Sigmoid colon (tissue), 6 donors: ENCODE measurements at regions not wholly inside any gene's neighbourhood (a gene's known extent, or its start where the extent isn't known, plus 50 kb on each side); places are given as distances from the start of the nearest gene placed in this dataset.
"Not testable (repeated sequence)": the region's sequence is repeated elsewhere in the genome, so short reads cannot be mapped to it uniquely, and the experiment has no call there.

Experiments
- DNase-seq: peaks from one replicate; pipeline ENCODE4 v3.0.0-alpha.2; 2019
- H3K27ac ChIP-seq, 4 donors: fragments of 200-600 bp; sonication (generic); one replicate each; pipeline ENCODE4 v1.5.1; 2016 to 2019; ENCODE audit warnings: mild to moderate bottlenecking in 1 of 4
- H3K27me3 ChIP-seq, 3 donors: fragments of 200-600 bp; sonication (generic); one replicate each; pipeline ENCODE4 v1.5.1; 2019; ENCODE audit warnings: mild to moderate bottlenecking in 1 of 3
- H3K36me3 ChIP-seq, 4 donors: fragments of 200-600 bp; sonication (generic); one replicate each; pipeline ENCODE4 v1.5.1; 2016 to 2019
- H3K4me1 ChIP-seq, 4 donors: fragments of 200-600 bp; sonication (generic); one replicate each; pipeline ENCODE4 v1.5.1; 2017 to 2019
- H3K4me3 ChIP-seq, 4 donors: fragments of 200-600 bp; sonication (generic); one replicate each; pipeline ENCODE4 v1.5.1; 2017 to 2019; ENCODE audit warnings: mild to moderate bottlenecking in 2 of 4, moderate library complexity in 1 of 4
- H3K9me3 ChIP-seq, 4 donors: fragments of 200-600 bp in 3 of 4; sonication (generic) in 3 of 4; one replicate each; pipeline versions ENCODE4 v1.5.1 to v1.6.1; 2013 to 2019
- EP300 ChIP-seq, 4 donors: sonication (generic); formaldehyde crosslinking; IDR thresholded peaks; one replicate each; pipeline ENCODE4 v1.6.1; 2017; ENCODE audit warnings: antibody characterized with exemption in 4 of 4
- POLR2A ChIP-seq, 2 donors: fragments of 450-650 bp; IDR thresholded peaks; one replicate each; pipeline ENCODE4 v1.6.1; 2016; ENCODE audit warnings: antibody characterized with exemption in 2 of 2, mild to moderate bottlenecking in 2 of 2, moderate library complexity in 2 of 2
- POLR2AphosphoS5 ChIP-seq, 4 donors: sonication (generic); formaldehyde crosslinking; IDR thresholded peaks; one replicate each; pipeline ENCODE4 v1.6.1; 2017; ENCODE audit warnings: antibody characterized with exemption in 4 of 4
- WGBS, 2 donors: extraction: QIAGEN DNeasy Blood & Tissue Kit; methylation state at CpG; one replicate each; pipeline ENCODE4 v1.1.7; 2013; 5-methylcytosine and 5-hydroxymethylcytosine counted together
- intact Hi-C: fragments of 100-400 bp; cut with DNase I; formaldehyde crosslinking; loops from one replicate; pipeline ENCODE4 v1.15.1; 2023
- TF ChIP-seq, protein P1 (sequence below), 4 experiments: fragments of 450-650 bp in 3 of 4; fragments of 200-600 bp in 1 of 4; IDR thresholded peaks; one replicate each; pipeline ENCODE4 v1.5.1; 2016 to 2019; ENCODE audit warnings: antibody characterized with exemption in 4 of 4, mild to moderate bottlenecking in 3 of 4, moderate library complexity in 2 of 4
- donor health status: healthy with polysubstance abuse.
- donor health status: healthy.

DNA sequence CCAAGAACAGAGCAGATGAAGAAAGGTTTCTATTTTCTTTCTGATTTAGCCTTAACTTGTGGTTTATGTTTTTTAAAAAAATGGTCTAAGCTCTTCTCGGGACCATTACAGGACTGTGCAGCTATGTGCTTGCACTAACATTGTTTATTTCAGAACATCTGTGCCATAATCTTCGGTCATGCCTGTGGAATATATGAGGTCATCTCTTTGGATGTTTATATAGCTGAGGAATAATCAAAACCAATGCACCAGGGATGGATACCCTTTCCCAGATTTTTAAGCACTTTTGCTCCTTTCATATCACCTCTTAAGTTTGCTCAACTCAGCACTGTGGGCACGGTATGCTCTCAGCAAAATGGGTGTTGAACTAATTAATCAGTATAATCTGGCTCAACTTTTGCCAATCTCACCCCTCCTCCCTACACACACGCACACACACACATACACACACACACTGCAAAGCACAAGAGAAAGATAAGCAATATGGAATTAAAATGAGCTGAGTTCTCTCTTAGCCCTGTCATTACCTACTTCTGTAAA lies 268.5 kb upstream of the TMC3 start:
- DNase-seq: no peak
- WGBS, 2 donors: 62 to 65% methylated on average over 4 of the region's 4 CpGs
- Histone ChIP-seq H3K4me1 (peaks cover 0 to 5% (median 0%) of the 10 kb centered on the region in 4 donors), H3K27me3 (no peaks in the 10 kb centered on the region), H3K9me3 (no peaks in the 10 kb centered on the region), H3K4me3 (no peak overlapping the region), H3K36me3 (no peaks in the 10 kb centered on the region), H3K27ac (no peak overlapping the region)
- TF ChIP-seq POLR2AphosphoS5 (IDR thresholded peaks at IDR 0.05) (no peak), POLR2A (IDR thresholded peaks at IDR 0.05) (no peak), EP300 (IDR thresholded peaks at IDR 0.05) (no peak)
- TF ChIP-seq, protein P1, sequence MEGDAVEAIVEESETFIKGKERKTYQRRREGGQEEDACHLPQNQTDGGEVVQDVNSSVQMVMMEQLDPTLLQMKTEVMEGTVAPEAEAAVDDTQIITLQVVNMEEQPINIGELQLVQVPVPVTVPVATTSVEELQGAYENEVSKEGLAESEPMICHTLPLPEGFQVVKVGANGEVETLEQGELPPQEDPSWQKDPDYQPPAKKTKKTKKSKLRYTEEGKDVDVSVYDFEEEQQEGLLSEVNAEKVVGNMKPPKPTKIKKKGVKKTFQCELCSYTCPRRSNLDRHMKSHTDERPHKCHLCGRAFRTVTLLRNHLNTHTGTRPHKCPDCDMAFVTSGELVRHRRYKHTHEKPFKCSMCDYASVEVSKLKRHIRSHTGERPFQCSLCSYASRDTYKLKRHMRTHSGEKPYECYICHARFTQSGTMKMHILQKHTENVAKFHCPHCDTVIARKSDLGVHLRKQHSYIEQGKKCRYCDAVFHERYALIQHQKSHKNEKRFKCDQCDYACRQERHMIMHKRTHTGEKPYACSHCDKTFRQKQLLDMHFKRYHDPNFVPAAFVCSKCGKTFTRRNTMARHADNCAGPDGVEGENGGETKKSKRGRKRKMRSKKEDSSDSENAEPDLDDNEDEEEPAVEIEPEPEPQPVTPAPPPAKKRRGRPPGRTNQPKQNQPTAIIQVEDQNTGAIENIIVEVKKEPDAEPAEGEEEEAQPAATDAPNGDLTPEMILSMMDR (IDR thresholded peaks at IDR 0.05): no peak
- intact Hi-C loops: no loop called here

DNA sequence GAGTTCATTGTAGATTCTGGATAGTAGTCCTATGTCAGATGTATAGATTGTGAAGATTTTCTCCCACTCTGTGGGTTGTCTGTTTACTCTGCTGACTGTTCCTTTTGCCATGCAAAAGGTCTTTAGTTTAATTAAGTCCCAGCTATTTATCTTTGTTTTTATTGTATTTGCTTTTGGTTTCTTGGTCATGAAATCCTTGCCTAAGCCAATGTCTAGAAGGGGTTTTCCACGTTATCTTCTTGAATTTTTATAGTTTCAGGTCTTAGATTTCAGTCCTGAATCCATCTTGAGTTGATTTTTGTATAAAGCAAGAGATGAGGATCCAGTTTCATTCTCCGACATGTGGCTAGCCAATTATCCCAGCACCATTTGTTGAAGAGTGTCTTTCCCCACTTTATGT lies 262.1 kb upstream of the TMC3 start:
- H3K27me3 ChIP-seq, H3K27ac ChIP-seq, DNase-seq, H3K36me3 ChIP-seq, H3K4me3 ChIP-seq, H3K4me1 ChIP-seq, H3K9me3 ChIP-seq, intact Hi-C loops: not testable (repeated sequence)
- WGBS, 2 donors: 42 to 70% methylated on average over 2 of the region's 2 CpGs

DNA sequence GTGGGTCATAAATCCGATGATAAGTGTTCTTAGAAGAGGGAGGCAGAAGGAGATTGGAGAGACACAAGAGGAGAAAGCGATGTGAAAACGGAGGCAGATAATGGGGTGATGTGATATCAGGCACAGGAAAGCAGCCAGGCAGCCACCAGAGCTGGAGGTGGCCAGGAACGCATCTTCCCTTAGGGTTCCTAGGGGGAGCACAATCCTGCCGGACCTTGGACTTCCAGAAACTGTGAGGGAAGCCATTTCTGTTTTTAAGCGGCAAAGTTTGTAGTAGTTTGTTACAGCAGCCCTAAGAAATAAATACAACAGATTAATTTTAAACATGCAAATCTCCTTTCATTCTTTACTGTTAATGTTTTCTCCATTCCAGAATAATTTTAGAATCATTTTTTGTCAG lies 259.9 kb upstream of the TMC3 start:
- no peaks in the 10 kb centered on the region for H3K4me1 ChIP-seq
- H3K4me3 ChIP-seq: no peak overlapping the region
- no peaks in the 10 kb centered on the region for H3K27me3 ChIP-seq
- no peaks in the 10 kb centered on the region for H3K9me3 ChIP-seq
- intact Hi-C loops: no loop called here
- TF ChIP-seq, protein P1 (IDR thresholded peaks at IDR 0.05): no peak
- no peak for TF ChIP-seq EP300 (IDR thresholded peaks at IDR 0.05)
- no peak overlapping the region for H3K27ac ChIP-seq
- no peak for DNase-seq
- H3K36me3 ChIP-seq: no peaks in the 10 kb centered on the region
- WGBS, 2 donors: 79 to 85% methylated on average over 6 of the region's 6 CpGs

DNA sequence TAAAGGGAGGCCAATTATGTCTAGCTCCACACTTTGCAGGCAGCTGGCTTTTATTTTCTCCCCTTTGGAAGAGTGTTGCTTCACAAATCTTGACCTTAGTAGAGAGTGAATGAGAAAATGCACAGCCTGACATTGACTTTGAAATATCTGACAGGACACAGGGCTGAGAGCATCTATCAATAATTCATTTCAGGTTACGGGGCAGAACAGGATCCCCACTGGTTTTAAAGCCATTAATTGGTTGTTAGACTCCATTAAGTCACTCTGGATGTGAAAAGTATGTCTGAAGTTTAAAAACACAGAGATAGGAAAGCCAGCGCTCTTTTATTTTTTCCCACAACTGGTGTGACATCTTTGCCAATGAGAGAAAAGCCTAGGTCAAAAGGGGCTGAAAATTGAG lies 251.9 kb upstream of the TMC3 start:
- TF ChIP-seq POLR2AphosphoS5 (IDR thresholded peaks at IDR 0.05) (no peak), EP300 (IDR thresholded peaks at IDR 0.05) (no peak), POLR2A (IDR thresholded peaks at IDR 0.05) (no peak)
- TF ChIP-seq, protein P1 (IDR thresholded peaks at IDR 0.05): no peak
- H3K9me3 ChIP-seq: peaks cover 0 to 3% (median 0%) of the 10 kb centered on the region in 4 donors
- no peak for DNase-seq
- no peak overlapping the region for H3K4me3 ChIP-seq
- H3K27me3 ChIP-seq: no peaks in the 10 kb centered on the region
- H3K36me3 ChIP-seq: no peaks in the 10 kb centered on the region
- H3K4me1 ChIP-seq: no peaks in the 10 kb centered on the region
- intact Hi-C loops: no loop called here
- WGBS, 2 donors: 79 to 89% methylated on average over 2 of the region's 2 CpGs
- H3K27ac ChIP-seq: no peak overlapping the region

DNA sequence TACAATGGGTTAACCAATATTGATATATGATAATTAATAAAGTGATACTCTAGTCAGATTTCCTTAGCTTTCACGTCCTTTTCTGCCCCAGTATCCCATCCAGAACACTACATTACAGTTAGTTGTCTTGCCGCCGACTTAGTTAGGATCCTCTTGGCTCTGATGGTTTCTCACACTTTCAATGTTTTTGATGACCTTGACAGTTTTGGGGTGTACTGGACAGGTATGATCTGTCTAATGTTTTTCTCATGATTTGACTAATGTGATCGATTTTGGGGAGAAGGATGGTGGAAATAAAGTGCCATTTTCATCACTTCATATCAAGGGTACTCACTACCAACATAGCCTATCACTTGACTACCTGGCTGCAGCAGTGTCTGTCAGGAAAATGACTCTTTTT lies 245.0 kb upstream of the TMC3 start:
- intact Hi-C loops: no loop called here
- WGBS, 2 donors: 79 to 85% methylated on average over 4 of the region's 4 CpGs
- Histone ChIP-seq H3K27me3 (no peaks in the 10 kb centered on the region), H3K36me3 (no peaks in the 10 kb centered on the region), H3K4me3 (no peak overlapping the region), H3K27ac (no peak overlapping the region), H3K4me1 (no peaks in the 10 kb centered on the region), H3K9me3 (peaks cover 0 to 3% (median 0%) of the 10 kb centered on the region in 4 donors)
- no peak for TF ChIP-seq POLR2AphosphoS5 (IDR thresholded peaks at IDR 0.05)
- DNase-seq: no peak

DNA sequence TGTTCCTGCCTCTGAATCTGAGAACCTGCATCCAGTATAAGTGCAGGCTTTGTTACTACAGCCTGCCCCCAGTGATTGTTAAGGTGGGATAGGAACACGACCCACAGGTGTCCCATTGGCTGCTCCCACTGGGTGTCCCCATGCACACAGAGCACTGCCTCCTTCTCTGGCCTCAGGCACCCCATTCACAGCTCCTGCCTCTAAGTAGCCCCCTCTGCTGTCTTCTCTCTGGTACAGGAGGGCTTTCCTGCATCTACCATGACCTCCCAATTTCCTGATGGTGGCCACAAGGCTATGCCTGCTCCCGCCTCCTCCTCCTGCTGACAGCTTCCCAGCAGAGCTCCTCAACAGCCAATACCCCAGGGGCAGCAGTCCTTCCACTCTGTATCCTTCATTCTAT lies 238.6 kb upstream of the TMC3 start:
- Histone ChIP-seq H3K27ac (no peak overlapping the region), H3K36me3 (no peaks in the 10 kb centered on the region), H3K27me3 (no peaks in the 10 kb centered on the region), H3K9me3 (no peaks in the 10 kb centered on the region), H3K4me3 (no peak overlapping the region), H3K4me1 (no peaks in the 10 kb centered on the region)
- 66 to 79% methylated on average over 2 of the region's 2 CpGs for WGBS, 2 donors
- no peak for TF ChIP-seq POLR2AphosphoS5 (IDR thresholded peaks at IDR 0.05)
- TF ChIP-seq, protein P1 (IDR thresholded peaks at IDR 0.05): no peak
- no peak for TF ChIP-seq POLR2A (IDR thresholded peaks at IDR 0.05)
- TF ChIP-seq EP300 (IDR thresholded peaks at IDR 0.05): no peak
- intact Hi-C loops: no loop called here
- no peak for DNase-seq
